Sigmoid colon (tissue), 3 donors: ENCODE measurements at regions not wholly inside any gene's neighbourhood (a gene's known extent, or its start where the extent isn't known, plus 50 kb on each side); places are given as distances from the start of the nearest gene placed in this dataset.

Experiments
- CTCF ChIP-seq, 4 experiments: fragments of 450-650 bp in 3 of 4; fragments of 200-600 bp in 1 of 4; IDR thresholded peaks; one replicate each; pipeline ENCODE4 v1.5.1; 2016 to 2019; ENCODE audit warnings: antibody characterized with exemption in 4 of 4, mild to moderate bottlenecking in 3 of 4, moderate library complexity in 2 of 4
- POLR2A ChIP-seq, 2 donors: fragments of 450-650 bp; IDR thresholded peaks; one replicate each; pipeline ENCODE4 v1.6.1; 2016; ENCODE audit warnings: antibody characterized with exemption in 2 of 2, mild to moderate bottlenecking in 2 of 2, moderate library complexity in 2 of 2

- TF ChIP-seq CTCF (IDR thresholded peaks at IDR 0.05) (no peak), POLR2A (IDR thresholded peaks at IDR 0.05) (no peak)
Observed at GRCh38 chr16:85355515-85355837, 243.2 kb upstream of the CIBAR2 start.
